ENCODE measurements at regions not wholly inside any gene's neighbourhood (a gene's known extent, or its start where the extent isn't known, plus 50 kb on each side); places are given as distances from the start of the nearest gene placed in this dataset.
"Not testable (repeated sequence)": the region's sequence is repeated elsewhere in the genome, so short reads cannot be mapped to it uniquely, and the experiment has no call there.

- DNase-seq, result no peak
Observed at GRCh38 chr4:148944839-148945219, 502.6 kb upstream of the NR3C2 start.

- peak; percentile 87 for DNase-seq
Observed at GRCh38 chr4:148944136-148944838, 502.1 kb upstream of the NR3C2 start.

- DNase-seq, result no peak
Observed at GRCh38 chr4:148934926-148935578, 492.8 kb upstream of the NR3C2 start.

DNA sequence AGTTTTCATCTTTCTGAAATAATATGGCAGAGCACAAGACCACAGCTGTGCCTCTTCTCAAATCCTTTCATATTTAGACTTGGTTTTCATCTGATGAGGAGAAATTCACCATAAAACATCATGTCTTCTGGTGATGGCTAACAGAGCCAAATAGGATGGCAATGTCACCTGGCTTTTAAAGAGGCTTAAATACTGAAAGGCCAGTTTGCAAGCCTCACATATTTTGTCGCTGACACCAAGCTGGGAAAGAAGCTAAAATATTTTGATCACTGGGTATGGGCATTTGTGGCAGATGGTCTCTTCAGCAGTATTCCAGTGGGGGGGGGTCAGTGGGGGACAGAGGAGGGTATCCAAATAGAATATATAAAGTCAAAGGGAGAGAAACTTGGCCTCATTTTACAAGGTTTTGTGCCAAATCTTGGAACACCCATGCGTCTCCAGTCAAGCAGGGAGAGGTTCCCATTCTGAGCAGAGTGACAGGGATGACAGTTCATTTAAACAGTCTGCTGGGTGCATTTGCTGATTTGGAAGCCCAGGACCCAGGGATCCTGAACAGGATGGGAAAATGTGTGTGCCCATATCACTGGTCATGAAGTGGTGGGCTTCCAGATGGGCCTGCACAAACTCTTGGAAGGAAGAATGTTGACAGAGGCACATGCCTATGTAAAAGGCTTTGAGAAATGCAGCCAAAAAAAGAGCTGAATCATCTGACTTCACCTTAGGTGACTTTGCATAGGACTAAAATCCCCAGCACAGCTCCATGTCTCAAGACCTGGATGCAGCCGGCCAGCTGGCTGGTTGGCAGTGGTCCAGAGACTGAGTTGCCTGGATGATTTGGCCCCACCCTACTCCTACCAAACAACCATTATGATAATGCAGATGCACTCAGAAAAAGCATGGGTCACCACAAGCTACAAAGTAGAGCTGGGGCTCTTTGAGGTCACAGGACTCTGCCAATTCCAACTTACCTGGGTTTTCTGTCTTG, 484.4 kb upstream of the NR3C2 start:
- peak; percentile 92 for DNase-seq

GRCh38 chr4:148923881-148924280, 481.7 kb upstream of the NR3C2 start:
- DNase-seq, result no peak

DNA sequence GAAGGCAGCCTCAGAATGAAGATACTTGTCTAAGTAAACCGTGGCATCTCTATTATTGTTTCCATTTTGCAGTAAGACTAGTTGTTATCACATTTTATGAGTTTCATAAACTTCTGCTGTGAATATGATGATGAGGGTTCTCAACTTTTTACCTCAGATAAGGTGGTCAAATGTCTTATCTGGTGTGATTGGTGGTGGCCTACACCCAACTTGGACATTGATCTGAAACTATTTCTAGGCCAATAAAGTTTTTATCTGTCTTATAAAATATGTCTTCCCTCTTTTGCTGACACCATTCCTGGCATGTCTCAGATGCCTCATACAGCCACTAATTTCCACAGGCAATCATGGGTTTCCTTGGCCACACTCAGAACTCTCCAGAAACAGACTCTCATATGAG, 480.3 kb upstream of the NR3C2 start:
- DNase-seq, result no peak

DNA sequence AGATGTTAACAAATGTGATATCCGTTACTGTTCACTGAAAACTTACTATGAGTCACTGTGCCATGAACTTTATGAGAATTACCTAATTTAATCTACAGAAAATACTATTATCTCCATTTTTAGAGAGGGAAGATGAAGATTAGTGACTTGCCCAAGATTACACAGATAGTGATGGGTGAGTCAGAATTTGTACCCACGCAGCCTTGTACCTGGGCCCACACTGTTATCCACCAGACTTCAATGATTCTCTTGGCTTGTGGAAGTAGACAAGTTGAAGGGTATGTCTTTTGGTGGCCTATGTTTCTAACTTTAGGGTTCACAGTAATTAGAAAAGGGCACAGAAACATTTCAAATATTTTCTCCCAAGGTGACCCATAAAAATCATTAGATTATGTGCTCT, 472.5 kb upstream of the NR3C2 start:
- no peak for DNase-seq

GRCh38 chr4:148914301-148914700, 472.1 kb upstream of the NR3C2 start:
- no peak for DNase-seq

DNA sequence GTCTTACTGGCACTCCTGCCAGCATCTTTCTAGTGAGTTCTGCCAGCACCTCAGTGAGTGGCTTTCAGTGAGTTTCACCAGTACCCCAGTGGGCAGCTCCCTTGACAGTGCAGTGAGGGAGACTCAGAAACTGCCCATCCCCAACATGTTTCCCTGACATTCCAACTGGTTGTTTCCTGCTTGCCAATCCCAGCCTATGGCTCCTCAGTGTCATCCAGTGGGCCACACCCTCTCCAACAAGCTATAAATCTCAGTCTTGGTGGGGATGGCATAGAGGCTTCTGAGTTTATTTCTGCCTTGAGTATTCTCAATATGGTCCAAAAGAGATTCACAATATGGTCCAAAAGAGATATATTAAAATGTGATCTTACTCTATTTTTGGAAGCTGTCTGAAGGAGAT, 461.2 kb upstream of the NR3C2 start:
- DNase-seq, result no peak

DNA sequence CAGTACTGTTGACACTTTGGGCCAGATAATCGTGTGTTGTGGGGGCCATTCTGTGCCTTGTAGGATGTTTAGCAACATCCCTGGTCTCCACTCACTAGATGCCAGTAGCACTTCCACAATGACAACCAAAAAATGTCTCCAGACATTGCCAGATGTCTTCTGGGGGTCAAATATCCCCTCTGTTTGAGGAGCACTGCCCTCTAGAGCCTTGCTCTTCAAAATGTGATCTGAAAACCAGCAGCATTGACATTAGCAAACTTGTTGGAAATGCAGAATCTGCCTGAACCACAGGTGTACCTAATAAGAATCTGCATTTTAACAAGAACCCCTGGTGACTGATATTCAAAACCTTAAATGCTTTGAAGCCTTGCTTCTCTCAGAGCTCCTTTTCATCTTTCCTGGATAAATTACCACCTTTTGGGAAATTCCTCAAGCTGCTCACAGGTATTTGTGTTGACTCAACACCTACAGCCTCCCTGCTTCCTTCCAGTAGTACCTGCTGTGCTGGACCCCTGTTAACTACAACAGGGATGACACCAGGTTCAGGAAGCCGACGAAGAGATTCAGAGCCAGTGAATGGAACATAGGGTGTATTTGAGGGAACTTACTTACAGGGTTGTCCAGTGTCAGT, 459.0 kb upstream of the NR3C2 start:
- no peak for DNase-seq

DNA sequence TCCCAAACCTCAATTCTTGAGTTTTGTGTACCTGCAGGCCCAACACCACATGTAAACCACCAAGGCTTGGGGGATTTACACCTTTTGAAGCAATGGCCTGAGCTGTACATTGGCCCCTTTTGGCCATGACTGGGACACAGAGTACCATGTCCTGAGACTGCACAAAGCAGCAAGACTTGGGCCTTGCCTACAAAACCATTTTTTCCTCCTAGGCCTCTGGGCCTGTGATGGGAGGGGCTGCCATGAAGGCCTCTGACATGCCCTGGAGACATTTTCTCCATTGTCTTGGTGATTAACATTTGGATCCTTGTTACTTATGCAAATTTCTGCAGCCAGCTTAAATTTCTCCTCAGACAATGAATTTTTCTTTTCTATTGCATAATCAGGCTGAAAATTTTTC, 455.9 kb upstream of the NR3C2 start:
- not testable (repeated sequence) for DNase-seq

GRCh38 chr4:148893095-148893494, 450.9 kb upstream of the NR3C2 start:
- no peak for DNase-seq

DNA sequence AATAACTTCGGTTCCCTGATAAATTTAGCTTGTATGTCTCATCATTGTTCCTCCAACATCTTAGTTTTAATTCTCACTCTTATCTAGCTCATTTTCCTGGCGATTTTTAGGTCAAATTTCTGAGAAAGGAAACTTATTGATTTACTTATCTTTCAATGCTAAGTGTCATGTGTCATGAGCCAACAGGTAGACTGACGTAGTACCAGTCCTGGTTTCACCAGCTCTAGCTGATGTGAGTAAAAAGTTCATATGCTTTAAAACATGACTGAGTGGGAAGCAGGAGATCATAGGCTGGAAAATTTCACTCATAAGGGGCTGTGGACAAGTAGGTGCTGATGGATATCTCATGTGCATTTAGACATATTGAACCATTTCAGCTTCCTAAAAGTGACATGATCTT, 441.7 kb upstream of the NR3C2 start:
- DNase-seq, result no peak

GRCh38 chr4:148883435-148883834, 441.2 kb upstream of the NR3C2 start:
- no peak for DNase-seq

DNA sequence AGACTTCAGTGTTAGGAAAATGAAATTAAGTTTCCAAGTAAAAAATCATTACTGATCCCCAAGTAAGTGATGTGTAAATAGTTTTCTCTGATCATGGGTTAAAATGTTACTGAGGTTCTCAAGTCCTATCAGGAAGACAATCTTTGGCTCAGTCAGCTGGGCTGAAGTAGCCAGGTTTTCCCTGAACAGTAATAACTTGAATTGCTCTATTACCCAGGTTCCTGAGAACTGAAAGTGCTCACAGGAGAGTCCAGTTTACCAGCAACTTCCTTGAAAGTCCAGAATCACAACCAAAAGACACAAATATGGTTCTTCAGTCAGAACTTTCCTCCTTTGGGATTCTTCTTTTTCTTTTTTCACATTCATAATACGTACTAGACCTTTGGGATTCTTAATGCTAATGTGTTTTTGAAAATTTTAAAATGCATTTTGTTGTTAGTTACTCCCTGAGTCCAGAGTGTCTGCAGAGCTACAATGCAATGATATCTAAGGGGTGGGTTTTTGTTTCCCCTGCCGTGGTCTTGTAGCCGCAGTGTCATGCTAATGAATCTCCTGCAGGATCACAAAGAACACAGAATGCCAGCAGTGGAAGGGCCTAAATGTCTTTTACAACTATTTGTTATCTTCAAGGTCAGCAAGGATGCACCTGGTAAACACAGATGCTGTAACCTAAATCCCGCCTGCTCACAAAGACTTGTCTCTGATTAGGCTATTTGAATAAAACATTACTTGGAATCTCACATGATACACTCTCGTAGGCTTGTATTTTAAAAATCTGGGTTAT, 439.8 kb upstream of the NR3C2 start:
- DNase-seq, result no peak

- peak; percentile 6 for DNase-seq
Observed at GRCh38 chr4:148874331-148874730, 432.1 kb upstream of the NR3C2 start.

GRCh38 chr4:148868191-148868590, 426.0 kb upstream of the NR3C2 start:
- no peak for DNase-seq

- DNase-seq, result peak; percentile 47
Observed at GRCh38 chr4:148866666-148867065, 424.5 kb upstream of the NR3C2 start.

DNA sequence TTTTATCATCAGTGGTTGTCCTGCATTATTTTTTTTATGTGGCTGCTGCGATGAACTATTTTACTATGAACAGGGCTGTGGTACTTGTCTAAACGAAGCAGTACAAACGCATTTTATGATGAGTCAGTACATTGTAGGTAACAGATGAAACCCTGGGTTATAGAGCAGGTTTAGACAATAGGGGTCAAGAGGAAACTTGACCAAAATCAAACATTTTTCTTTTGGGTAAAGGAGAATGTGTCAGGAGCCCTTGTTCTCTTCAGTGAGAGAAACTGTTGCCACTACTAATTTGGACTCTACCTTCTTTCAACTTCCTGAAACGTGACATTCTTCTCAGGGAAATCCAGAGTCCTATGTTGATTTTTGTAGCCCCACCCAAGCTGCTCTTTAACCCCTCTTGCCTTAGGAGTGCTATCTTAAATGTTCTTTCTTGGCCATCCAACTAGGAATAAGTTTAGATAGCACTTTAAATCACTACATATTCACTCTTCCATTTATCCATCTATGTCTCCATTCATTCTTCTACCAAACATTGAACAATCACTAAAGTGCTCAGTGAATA, 415.8 kb upstream of the NR3C2 start:
- DNase-seq, result no peak

DNA sequence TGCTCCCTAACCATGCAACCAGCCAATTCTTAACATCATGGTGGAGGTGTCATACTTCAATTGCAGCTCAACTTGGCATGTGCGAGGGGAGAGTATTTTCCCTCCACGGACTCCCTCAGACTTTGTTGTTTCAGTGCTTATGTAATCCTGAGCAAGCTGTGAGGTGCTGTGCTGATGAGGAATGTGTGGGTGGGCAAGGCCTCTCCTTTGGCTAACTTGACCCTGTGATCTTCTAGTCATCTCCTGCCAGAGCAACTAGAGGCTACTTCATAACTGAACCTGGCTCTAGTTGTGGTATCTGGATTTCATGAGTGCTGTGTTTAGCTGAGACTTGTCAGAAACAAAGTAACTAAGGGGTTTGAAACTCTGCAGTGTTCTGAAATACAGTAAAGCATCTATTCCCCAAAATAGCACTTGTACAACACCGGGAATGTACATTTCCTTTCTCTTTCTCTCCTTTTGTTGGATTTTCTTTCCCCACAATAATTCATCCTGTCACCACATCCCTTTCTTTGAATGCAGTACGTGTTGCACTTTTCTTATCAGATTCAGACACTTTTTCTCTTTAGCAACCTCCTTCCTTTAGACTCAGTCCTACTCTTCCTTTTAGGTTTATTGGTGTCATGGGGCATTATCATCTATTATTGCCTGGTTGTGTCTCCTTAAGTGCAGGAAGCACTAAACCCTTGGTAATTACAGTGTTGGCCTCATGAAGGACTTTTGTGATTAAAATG, 415.2 kb upstream of the NR3C2 start:
- no peak for DNase-seq

DNA sequence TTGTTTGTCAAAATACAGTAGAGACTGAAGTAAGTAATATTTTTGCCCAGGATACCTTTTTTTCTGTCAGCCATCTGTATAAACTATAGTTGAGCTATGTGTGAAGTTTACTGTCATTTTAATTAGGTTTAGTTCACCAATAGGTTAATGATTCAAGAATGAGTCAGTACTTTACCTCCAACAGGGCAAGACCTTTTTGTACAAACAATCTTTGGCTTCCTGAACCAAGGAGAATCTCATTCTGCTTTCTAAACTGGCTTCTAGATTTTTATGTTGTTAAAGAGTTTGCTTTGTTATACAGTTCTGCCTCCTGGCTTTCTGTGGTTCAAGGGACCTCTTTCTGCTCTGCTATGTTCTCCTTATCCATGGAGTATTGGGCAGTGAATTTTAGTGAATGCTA, 412.0 kb upstream of the NR3C2 start:
- DNase-seq, result no peak

All from NCI-H82 (cell line).